ENCODE measurements at regions not wholly inside any gene's neighbourhood (a gene's known extent, or its start where the extent isn't known, plus 50 kb on each side); places are given as distances from the start of the nearest gene placed in this dataset.

- Mint-ChIP-seq H3K36me3 (ENCODE audit: low read depth, unreplicated experiment) (no peaks in the 10 kb centered on the region), H3K4me1 (ENCODE audit: low read depth, unreplicated experiment) (peaks cover 34% of the 10 kb centered on the region), H3K27me3 (ENCODE audit: low read depth, unreplicated experiment) (no peaks in the 10 kb centered on the region), H3K9me3 (ENCODE audit: unreplicated experiment) (peaks cover 2% of the 10 kb centered on the region), H3K27ac (ENCODE audit: unreplicated experiment) (peak overlapping the region; percentile 87), H3K4me3 (ENCODE audit: unreplicated experiment) (no peak overlapping the region)
- H2AFZ ChIP-seq (ENCODE audit: low read depth, low read length) = no peak overlapping the region
- H3K27ac ChIP-seq (ENCODE audit: low read depth, low read length) = peak overlapping the region; percentile 77
- H3K4me1 ChIP-seq (ENCODE audit: insufficient read depth, low read length) = peaks cover 31% of the 10 kb centered on the region
- no peaks in the 10 kb centered on the region for H3K36me3 ChIP-seq (ENCODE audit: insufficient read depth, low read length)
- H3K4me3 ChIP-seq (ENCODE audit: insufficient read depth, low read depth, low read length) = no peak overlapping the region
- TF ChIP-seq, protein P1, sequence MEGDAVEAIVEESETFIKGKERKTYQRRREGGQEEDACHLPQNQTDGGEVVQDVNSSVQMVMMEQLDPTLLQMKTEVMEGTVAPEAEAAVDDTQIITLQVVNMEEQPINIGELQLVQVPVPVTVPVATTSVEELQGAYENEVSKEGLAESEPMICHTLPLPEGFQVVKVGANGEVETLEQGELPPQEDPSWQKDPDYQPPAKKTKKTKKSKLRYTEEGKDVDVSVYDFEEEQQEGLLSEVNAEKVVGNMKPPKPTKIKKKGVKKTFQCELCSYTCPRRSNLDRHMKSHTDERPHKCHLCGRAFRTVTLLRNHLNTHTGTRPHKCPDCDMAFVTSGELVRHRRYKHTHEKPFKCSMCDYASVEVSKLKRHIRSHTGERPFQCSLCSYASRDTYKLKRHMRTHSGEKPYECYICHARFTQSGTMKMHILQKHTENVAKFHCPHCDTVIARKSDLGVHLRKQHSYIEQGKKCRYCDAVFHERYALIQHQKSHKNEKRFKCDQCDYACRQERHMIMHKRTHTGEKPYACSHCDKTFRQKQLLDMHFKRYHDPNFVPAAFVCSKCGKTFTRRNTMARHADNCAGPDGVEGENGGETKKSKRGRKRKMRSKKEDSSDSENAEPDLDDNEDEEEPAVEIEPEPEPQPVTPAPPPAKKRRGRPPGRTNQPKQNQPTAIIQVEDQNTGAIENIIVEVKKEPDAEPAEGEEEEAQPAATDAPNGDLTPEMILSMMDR (IDR thresholded peaks at IDR 0.05; ENCODE audit: insufficient read depth, low read depth, low read length) = no peak
- no peak for TF ChIP-seq EZH2 (IDR thresholded peaks at IDR 0.05; ENCODE audit: insufficient read depth, low read length)
- DNase-seq (ENCODE audit: low read depth) = peak; percentile 92
- peak overlapping the region; percentile 13 for H3K9ac ChIP-seq (ENCODE audit: low read length)
- FAIRE-seq = peak; percentile 95
- no peaks in the 10 kb centered on the region for H4K20me1 ChIP-seq (ENCODE audit: insufficient read depth, low read length)
- H3K9me3 ChIP-seq (ENCODE audit: insufficient read depth, low read depth, low read length) = no peaks in the 10 kb centered on the region
- H3K27me3 ChIP-seq (ENCODE audit: insufficient read depth, low read length) = no peaks in the 10 kb centered on the region
- H3K79me2 ChIP-seq (ENCODE audit: insufficient read depth, low read length) = no peaks in the 10 kb centered on the region
- peak overlapping the region; percentile 64 for H3K4me2 ChIP-seq (ENCODE audit: low read length)
Observed at GRCh38 chr10:31101123-31101522, 69.5 kb upstream of the ZNF438 start.

DNA sequence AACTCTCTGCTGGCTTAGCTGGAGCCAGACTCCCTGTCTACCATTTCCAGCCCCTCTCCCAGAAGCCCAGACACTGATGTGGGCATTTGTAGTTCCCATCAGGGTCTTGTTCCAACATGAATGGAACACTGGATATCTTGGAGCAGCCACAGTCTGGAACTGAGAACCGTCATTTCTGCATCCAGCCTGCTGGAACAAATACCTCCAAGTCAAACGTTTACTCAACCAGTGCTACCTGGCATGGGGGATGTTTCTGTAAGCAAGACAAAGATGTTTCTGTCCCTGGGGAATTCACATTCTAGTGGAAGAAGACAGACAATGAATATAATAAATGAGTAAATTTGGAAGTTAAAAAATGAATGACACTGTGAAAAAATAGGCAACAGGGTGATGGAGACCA lies 70.8 kb upstream of the ZNF438 start:
- no peak overlapping the region for H3K4me2 ChIP-seq (ENCODE audit: low read length)
- Mint-ChIP-seq H3K27me3 (ENCODE audit: low read depth, unreplicated experiment) (no peaks in the 10 kb centered on the region), H3K36me3 (ENCODE audit: low read depth, unreplicated experiment) (no peaks in the 10 kb centered on the region), H3K4me3 (ENCODE audit: unreplicated experiment) (no peak overlapping the region), H3K4me1 (ENCODE audit: low read depth, unreplicated experiment) (peaks cover 34% of the 10 kb centered on the region), H3K27ac (ENCODE audit: unreplicated experiment) (peak overlapping the region; percentile 23), H3K9me3 (ENCODE audit: unreplicated experiment) (peaks cover 2% of the 10 kb centered on the region)
- TF ChIP-seq, protein P1 (IDR thresholded peaks at IDR 0.05; ENCODE audit: insufficient read depth, low read depth, low read length) = no peak
- no peak for TF ChIP-seq EZH2 (IDR thresholded peaks at IDR 0.05; ENCODE audit: insufficient read depth, low read length)
- H3K27ac ChIP-seq (ENCODE audit: low read depth, low read length) = no peak overlapping the region
- no peak for FAIRE-seq
- peaks cover 31% of the 10 kb centered on the region for H3K4me1 ChIP-seq (ENCODE audit: insufficient read depth, low read length)
- no peaks in the 10 kb centered on the region for H3K27me3 ChIP-seq (ENCODE audit: insufficient read depth, low read length)
- H3K4me3 ChIP-seq (ENCODE audit: insufficient read depth, low read depth, low read length) = no peak overlapping the region
- no peak overlapping the region for H2AFZ ChIP-seq (ENCODE audit: low read depth, low read length)
- DNase-seq (ENCODE audit: low read depth) = no peak
- H4K20me1 ChIP-seq (ENCODE audit: insufficient read depth, low read length) = no peaks in the 10 kb centered on the region
- H3K9ac ChIP-seq (ENCODE audit: low read length) = no peak overlapping the region
- no peaks in the 10 kb centered on the region for H3K36me3 ChIP-seq (ENCODE audit: insufficient read depth, low read length)
- no peaks in the 10 kb centered on the region for H3K79me2 ChIP-seq (ENCODE audit: insufficient read depth, low read length)
- no peaks in the 10 kb centered on the region for H3K9me3 ChIP-seq (ENCODE audit: insufficient read depth, low read depth, low read length)

GRCh38 chr10:31103112-31103511 lies 71.4 kb upstream of the ZNF438 start:
- H2AFZ ChIP-seq (ENCODE audit: low read depth, low read length) = no peak overlapping the region

More at GRCh38 chr10:31103112-31103511, 71.4 kb upstream of the ZNF438 start:
- TF ChIP-seq EZH2 (IDR thresholded peaks at IDR 0.05; ENCODE audit: insufficient read depth, low read length) = no peak
- TF ChIP-seq, protein P1 (IDR thresholded peaks at IDR 0.05; ENCODE audit: insufficient read depth, low read depth, low read length) = no peak
- H3K79me2 ChIP-seq (ENCODE audit: insufficient read depth, low read length) = no peaks in the 10 kb centered on the region
- H3K27me3 ChIP-seq (ENCODE audit: insufficient read depth, low read length) = no peaks in the 10 kb centered on the region
- no peaks in the 10 kb centered on the region for H3K27me3 Mint-ChIP-seq (ENCODE audit: low read depth, unreplicated experiment)
- DNase-seq (ENCODE audit: low read depth) (no peak), FAIRE-seq (no peak)
- no peak overlapping the region for H3K27ac ChIP-seq (ENCODE audit: low read depth, low read length)
- H4K20me1 ChIP-seq (ENCODE audit: insufficient read depth, low read length) = no peaks in the 10 kb centered on the region
- no peak overlapping the region for H3K4me3 Mint-ChIP-seq (ENCODE audit: unreplicated experiment)
- no peak overlapping the region for H3K4me3 ChIP-seq (ENCODE audit: insufficient read depth, low read depth, low read length)
- no peaks in the 10 kb centered on the region for H3K36me3 ChIP-seq (ENCODE audit: insufficient read depth, low read length)
- no peaks in the 10 kb centered on the region for H3K36me3 Mint-ChIP-seq (ENCODE audit: low read depth, unreplicated experiment)
- H3K4me1 Mint-ChIP-seq (ENCODE audit: low read depth, unreplicated experiment) = peaks cover 31% of the 10 kb centered on the region
- H3K4me2 ChIP-seq (ENCODE audit: low read length) = no peak overlapping the region
- peaks cover 2% of the 10 kb centered on the region for H3K9me3 Mint-ChIP-seq (ENCODE audit: unreplicated experiment)
- H3K4me1 ChIP-seq (ENCODE audit: insufficient read depth, low read length) = peaks cover 28% of the 10 kb centered on the region
- H3K9me3 ChIP-seq (ENCODE audit: insufficient read depth, low read depth, low read length) = no peaks in the 10 kb centered on the region
- H3K9ac ChIP-seq (ENCODE audit: low read length) = no peak overlapping the region
- no peak overlapping the region for H3K27ac Mint-ChIP-seq (ENCODE audit: unreplicated experiment)

Data from astrocyte (in vitro differentiated cells and primary cell).